Sigmoid colon (tissue), 6 donors: ENCODE measurements at regions not wholly inside any gene's neighbourhood (a gene's known extent, or its start where the extent isn't known, plus 50 kb on each side); places are given as distances from the start of the nearest gene placed in this dataset.
A peak's percentile ranks its signal among the peaks of the same experiment; 100 is the strongest.

ENCODE experiments used
- DNase-seq: peaks from one replicate; pipeline ENCODE4 v3.0.0-alpha.2; 2019
- H3K27ac ChIP-seq, 4 donors: fragments of 200-600 bp; sonication (generic); one replicate each; pipeline ENCODE4 v1.5.1; 2016 to 2019; ENCODE audit warnings: mild to moderate bottlenecking in 1 of 4
- H3K27me3 ChIP-seq, 3 donors: fragments of 200-600 bp; sonication (generic); one replicate each; pipeline ENCODE4 v1.5.1; 2019; ENCODE audit warnings: mild to moderate bottlenecking in 1 of 3
- H3K36me3 ChIP-seq, 4 donors: fragments of 200-600 bp; sonication (generic); one replicate each; pipeline ENCODE4 v1.5.1; 2016 to 2019
- H3K4me1 ChIP-seq, 4 donors: fragments of 200-600 bp; sonication (generic); one replicate each; pipeline ENCODE4 v1.5.1; 2017 to 2019
- H3K4me3 ChIP-seq, 4 donors: fragments of 200-600 bp; sonication (generic); one replicate each; pipeline ENCODE4 v1.5.1; 2017 to 2019; ENCODE audit warnings: mild to moderate bottlenecking in 2 of 4, moderate library complexity in 1 of 4
- H3K9me3 ChIP-seq, 4 donors: fragments of 200-600 bp in 3 of 4; sonication (generic) in 3 of 4; one replicate each; pipeline versions ENCODE4 v1.5.1 to v1.6.1; 2013 to 2019
- EP300 ChIP-seq, 4 donors: sonication (generic); formaldehyde crosslinking; IDR thresholded peaks; one replicate each; pipeline ENCODE4 v1.6.1; 2017; ENCODE audit warnings: antibody characterized with exemption in 4 of 4
- POLR2A ChIP-seq, 2 donors: fragments of 450-650 bp; IDR thresholded peaks; one replicate each; pipeline ENCODE4 v1.6.1; 2016; ENCODE audit warnings: antibody characterized with exemption in 2 of 2, mild to moderate bottlenecking in 2 of 2, moderate library complexity in 2 of 2
- POLR2AphosphoS5 ChIP-seq, 4 donors: sonication (generic); formaldehyde crosslinking; IDR thresholded peaks; one replicate each; pipeline ENCODE4 v1.6.1; 2017; ENCODE audit warnings: antibody characterized with exemption in 4 of 4
- WGBS, 2 donors: extraction: QIAGEN DNeasy Blood & Tissue Kit; methylation state at CpG; one replicate each; pipeline ENCODE4 v1.1.7; 2013; 5-methylcytosine and 5-hydroxymethylcytosine counted together
- intact Hi-C: fragments of 100-400 bp; cut with DNase I; formaldehyde crosslinking; loops from one replicate; pipeline ENCODE4 v1.15.1; 2023
- TF ChIP-seq, protein P1 (sequence below), 4 experiments: fragments of 450-650 bp in 3 of 4; fragments of 200-600 bp in 1 of 4; IDR thresholded peaks; one replicate each; pipeline ENCODE4 v1.5.1; 2016 to 2019; ENCODE audit warnings: antibody characterized with exemption in 4 of 4, mild to moderate bottlenecking in 3 of 4, moderate library complexity in 2 of 4
- donor health status: healthy with polysubstance abuse.
- donor health status: healthy.

DNA sequence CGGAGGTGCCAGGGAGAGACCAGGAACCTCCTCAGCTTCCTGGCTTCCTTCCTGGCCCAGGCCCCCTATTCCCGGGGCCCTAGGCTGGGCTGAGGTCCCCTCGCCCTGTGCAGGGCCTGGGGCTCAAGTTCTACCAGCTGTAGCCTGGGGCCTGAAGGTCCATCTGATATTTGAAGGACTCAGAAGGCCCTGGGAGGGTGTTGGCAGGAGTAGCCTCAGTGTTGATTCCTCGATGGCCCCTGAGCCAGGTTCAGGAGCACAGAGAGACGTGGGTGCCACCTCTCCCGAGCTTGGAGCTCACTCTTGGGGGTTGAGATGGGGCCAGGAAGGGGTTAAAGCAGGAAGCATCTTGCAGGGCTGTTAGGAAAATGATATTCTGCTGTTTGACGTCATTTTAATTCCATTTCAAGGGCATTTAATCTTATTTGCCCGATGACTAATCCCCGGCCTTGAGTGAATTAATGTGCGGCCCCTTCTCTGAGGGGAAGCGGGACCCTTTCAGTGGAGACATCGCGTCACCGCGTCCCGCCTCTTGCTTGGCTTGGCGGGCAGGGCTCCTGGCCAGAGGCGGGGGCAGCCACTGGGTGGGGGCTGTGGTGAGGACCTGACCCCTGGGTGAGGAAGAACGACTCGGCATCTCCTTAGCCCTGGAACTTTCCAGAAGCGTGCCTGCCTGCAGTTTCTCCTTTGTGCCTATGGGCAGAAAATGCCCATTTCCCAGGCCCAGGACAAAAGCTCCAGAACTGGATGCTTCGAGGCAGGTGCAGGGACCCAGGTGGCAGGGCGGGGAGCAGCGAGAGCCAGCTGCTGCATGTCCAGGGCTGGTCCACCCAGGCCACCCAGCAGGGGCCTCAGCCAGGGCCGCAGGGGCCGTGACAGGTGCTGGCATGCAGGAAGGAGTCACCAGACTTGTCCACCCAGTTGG is 158.3 kb downstream of the KIF26A start:
- Histone ChIP-seq H3K27ac (no peak overlapping the region), H3K4me1 (no peaks in the 10 kb centered on the region), H3K4me3 (no peak overlapping the region), H3K36me3 (no peaks in the 10 kb centered on the region), H3K27me3 (peaks cover 0 to 14% (median 0%) of the 10 kb centered on the region in 3 donors), H3K9me3 (no peaks in the 10 kb centered on the region)
- WGBS, 2 donors: 70 to 76% methylated on average over 26 of the region's 26 CpGs
- TF ChIP-seq EP300 (IDR thresholded peaks at IDR 0.05) (no peak), POLR2AphosphoS5 (IDR thresholded peaks at IDR 0.05) (no peak), POLR2A (IDR thresholded peaks at IDR 0.05) (no peak)
- TF ChIP-seq, protein P1, sequence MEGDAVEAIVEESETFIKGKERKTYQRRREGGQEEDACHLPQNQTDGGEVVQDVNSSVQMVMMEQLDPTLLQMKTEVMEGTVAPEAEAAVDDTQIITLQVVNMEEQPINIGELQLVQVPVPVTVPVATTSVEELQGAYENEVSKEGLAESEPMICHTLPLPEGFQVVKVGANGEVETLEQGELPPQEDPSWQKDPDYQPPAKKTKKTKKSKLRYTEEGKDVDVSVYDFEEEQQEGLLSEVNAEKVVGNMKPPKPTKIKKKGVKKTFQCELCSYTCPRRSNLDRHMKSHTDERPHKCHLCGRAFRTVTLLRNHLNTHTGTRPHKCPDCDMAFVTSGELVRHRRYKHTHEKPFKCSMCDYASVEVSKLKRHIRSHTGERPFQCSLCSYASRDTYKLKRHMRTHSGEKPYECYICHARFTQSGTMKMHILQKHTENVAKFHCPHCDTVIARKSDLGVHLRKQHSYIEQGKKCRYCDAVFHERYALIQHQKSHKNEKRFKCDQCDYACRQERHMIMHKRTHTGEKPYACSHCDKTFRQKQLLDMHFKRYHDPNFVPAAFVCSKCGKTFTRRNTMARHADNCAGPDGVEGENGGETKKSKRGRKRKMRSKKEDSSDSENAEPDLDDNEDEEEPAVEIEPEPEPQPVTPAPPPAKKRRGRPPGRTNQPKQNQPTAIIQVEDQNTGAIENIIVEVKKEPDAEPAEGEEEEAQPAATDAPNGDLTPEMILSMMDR (IDR thresholded peaks at IDR 0.05): no peak
- peak; percentile 47 for DNase-seq
- intact Hi-C loops: no loop called here

DNA sequence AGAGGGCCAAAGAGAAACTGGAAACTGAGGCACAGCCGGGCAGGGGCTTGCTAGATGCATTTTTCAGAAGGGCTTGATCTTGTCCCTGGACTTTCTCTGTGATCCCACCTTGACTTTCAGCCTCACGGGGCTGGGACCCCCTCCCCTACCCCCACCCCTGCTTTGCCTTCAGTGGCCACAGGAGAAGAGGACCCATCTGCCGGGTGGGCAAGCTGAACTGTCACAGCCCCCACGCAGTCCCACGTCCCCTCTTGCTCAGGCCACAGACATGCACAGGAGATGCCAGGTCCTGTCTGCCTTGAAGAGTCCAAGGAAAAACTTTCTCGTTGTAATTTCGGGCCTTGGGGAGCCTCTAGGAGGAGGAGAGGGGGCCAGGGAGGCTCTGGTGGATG is 158.9 kb downstream of the KIF26A start:
- Histone ChIP-seq H3K9me3 (no peaks in the 10 kb centered on the region), H3K27ac (no peak overlapping the region), H3K4me1 (no peaks in the 10 kb centered on the region), H3K36me3 (no peaks in the 10 kb centered on the region), H3K4me3 (no peak overlapping the region), H3K27me3 (peaks cover 0 to 14% (median 0%) of the 10 kb centered on the region in 3 donors)
- WGBS, 2 donors: 84 to 87% methylated on average over 7 of the region's 7 CpGs
- intact Hi-C loops: no loop called here
- no peak for TF ChIP-seq POLR2A (IDR thresholded peaks at IDR 0.05)
- TF ChIP-seq EP300 (IDR thresholded peaks at IDR 0.05): no peak
- TF ChIP-seq, protein P1 (IDR thresholded peaks at IDR 0.05): no peak
- no peak for TF ChIP-seq POLR2AphosphoS5 (IDR thresholded peaks at IDR 0.05)
- no peak for DNase-seq

DNA sequence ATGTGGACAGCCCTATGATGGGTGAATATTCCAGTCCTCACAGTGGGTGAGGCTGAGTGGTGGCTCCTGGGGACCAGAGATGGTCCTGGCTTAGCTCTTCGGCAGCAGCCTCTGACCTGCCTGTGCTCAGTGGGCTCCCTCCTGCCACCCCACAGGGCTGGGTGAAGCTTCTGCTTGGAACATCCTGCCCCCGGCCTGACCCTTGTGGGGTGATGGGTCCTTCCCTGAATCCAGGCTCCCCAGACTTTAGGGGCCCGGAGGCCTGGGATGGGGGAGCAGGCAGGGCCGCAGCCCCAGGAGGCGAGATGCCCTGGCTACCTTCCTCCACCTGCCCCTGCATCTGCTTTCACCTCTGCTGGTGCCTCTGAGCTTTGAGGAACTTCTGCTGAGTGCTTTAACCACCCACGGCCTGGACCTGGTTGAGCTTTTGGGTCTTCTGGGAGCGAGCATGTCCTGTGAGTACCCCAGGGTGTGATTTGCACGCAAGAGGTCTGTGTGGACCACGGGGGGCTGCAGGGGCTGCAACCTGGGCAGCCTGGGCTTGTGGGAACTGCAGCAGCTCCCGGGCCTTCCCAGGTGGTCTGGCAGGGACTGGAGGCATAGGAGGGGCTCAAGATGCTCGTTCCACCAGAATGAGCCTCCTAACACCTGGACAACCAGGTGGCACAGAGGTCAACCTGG is 159.5 kb downstream of the KIF26A start:
- TF ChIP-seq POLR2AphosphoS5 (IDR thresholded peaks at IDR 0.05) (no peak), POLR2A (IDR thresholded peaks at IDR 0.05) (no peak), EP300 (IDR thresholded peaks at IDR 0.05) (no peak)
- TF ChIP-seq, protein P1 (IDR thresholded peaks at IDR 0.05): no peak
- Histone ChIP-seq H3K9me3 (no peaks in the 10 kb centered on the region), H3K27ac (no peak overlapping the region), H3K4me1 (no peaks in the 10 kb centered on the region), H3K4me3 (no peak overlapping the region), H3K27me3 (peaks cover 0 to 9% (median 0%) of the 10 kb centered on the region in 3 donors), H3K36me3 (no peaks in the 10 kb centered on the region)
- WGBS, 2 donors: 93% methylated on average over 11 of the region's 11 CpGs
- intact Hi-C loops: no loop called here
- DNase-seq: peak; percentile 53

DNA sequence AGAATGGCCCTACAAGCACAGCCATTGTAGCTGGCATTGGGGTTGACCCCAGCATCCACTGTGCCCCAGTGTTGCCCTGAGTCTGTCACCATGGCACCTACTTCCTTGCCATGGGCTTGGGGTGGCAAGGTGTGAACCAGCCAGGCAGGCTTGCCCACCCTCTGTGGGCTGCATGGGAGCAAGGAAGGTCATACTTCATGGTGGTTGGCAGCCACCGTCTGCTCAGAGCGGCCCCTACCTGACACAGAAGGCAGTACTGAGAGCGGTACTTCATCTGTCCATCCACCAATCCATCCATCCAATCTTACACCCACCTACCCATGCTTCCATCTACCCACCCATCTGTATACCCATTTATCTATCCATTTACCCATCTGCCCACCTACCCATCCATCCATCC is 160.1 kb downstream of the KIF26A start:
- H3K4me3 ChIP-seq: no peak overlapping the region
- H3K27ac ChIP-seq: no peak overlapping the region
- DNase-seq: peak; percentile 22
- intact Hi-C loops: no loop called here
- H3K27me3 ChIP-seq: peaks cover 0 to 3% (median 0%) of the 10 kb centered on the region in 3 donors
- 96 to 97% methylated on average over 3 of the region's 3 CpGs for WGBS, 2 donors
- no peaks in the 10 kb centered on the region for H3K36me3 ChIP-seq
- TF ChIP-seq, protein P1 (IDR thresholded peaks at IDR 0.05): no peak
- TF ChIP-seq POLR2A (IDR thresholded peaks at IDR 0.05) (no peak), EP300 (IDR thresholded peaks at IDR 0.05) (no peak), POLR2AphosphoS5 (IDR thresholded peaks at IDR 0.05) (no peak)
- H3K9me3 ChIP-seq: no peaks in the 10 kb centered on the region
- H3K4me1 ChIP-seq: no peaks in the 10 kb centered on the region
